ENCODE measurements at regions not wholly inside any gene's neighbourhood (a gene's known extent, or its start where the extent isn't known, plus 50 kb on each side); places are given as distances from the start of the nearest gene placed in this dataset.

- DNase-seq, result peak; percentile 35
These were observed 245.1 kb downstream of the PTBP2 start for GRCh38 chr1:96966536-96967138.

DNA sequence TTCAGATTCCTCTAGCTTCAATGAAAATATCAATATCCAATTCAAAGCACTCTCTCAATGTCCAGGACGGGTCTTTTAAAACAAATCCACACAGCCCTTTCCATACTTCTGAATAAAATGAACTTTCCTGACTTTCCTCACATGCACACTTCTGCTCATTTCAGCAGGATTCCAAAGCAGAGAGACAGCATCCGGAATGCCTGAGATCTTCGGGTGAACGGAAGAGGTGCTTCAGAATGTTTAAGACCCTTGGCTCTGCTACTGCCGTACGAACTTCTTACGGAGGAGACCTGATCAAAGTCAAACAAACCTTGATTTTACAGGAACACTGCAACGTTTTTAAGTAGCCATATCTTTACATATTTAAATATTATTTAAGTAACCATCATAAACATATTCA, 245.7 kb downstream of the PTBP2 start:
- no peak for DNase-seq

- no peak for DNase-seq
These were observed 247.0 kb downstream of the PTBP2 start for GRCh38 chr1:96968541-96968940.

DNA sequence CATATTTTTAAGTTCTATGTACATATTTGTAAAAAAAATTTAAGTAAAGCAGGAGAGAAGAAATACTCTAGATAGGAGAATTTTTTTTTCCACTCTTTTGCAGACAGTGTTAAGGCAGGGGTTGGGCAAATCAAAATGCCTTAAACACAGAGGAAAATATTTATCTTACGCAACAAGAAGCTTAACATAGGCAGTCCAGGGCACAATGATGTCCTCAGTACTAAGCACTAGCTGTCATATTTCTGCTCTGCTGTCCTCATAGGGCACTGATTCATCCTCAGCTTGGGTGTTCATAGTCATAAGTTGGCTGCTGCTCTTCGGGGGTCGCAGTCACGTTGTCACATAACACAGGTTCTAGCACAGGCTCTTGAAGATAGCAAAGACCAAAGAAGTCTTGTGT, 247.4 kb downstream of the PTBP2 start:
- no peak for DNase-seq

GRCh38 chr1:96969656-96970163, 248.1 kb downstream of the PTBP2 start:
- no peak for DNase-seq

DNA sequence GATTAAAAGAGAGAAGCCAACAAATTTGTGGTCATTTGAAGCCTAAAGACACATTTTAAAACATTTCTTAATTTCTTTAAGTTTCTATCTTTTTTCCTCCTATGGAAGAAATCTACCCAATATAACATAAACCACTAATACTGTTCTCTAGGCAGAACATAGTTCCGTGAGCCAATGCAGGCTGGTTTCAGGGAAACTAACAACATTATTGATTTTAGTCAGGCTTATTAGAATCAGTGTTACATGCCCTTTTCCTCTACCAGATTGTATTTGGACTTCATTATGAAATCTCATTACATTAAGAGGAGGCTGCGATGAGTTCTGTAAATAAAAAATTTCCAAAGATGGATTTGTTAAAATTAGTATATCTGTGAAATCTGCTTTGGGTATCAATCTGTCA, 249.9 kb downstream of the PTBP2 start:
- no peak for DNase-seq

DNA sequence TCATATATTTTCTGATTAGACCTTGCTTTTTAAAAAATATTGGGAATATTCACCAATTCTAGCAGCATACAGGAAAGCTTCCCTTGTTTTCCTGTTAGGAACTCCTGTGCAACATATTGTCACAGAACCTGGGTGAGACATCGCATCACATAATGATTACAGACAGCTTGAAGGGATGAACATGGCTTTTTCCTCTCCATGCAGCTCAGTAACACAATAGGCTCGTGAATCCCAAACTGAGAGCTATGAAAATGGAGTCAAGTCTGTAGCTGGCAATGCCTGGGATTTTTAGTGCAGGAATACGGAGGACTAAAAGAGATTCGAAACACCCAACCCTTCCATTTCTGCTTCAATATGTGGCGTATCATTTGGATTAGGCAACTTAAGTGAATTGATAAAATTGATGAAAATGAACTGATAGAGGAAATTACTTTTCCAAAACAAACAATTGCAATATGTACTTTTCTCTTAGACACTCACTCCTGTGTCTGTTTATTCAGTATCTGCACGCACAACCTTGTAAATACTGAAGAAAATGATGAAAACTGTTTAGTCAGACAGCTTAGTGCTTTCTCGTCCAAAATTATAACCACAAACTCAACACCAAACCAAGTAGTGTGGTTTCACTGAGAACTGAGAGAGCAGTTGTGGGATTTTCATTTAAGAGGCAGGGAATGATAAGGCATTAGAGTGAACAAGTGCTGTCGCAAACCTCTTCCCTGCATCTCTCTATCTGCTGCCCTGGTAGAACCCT, 250.4 kb downstream of the PTBP2 start:
- DNase-seq, result no peak

DNA sequence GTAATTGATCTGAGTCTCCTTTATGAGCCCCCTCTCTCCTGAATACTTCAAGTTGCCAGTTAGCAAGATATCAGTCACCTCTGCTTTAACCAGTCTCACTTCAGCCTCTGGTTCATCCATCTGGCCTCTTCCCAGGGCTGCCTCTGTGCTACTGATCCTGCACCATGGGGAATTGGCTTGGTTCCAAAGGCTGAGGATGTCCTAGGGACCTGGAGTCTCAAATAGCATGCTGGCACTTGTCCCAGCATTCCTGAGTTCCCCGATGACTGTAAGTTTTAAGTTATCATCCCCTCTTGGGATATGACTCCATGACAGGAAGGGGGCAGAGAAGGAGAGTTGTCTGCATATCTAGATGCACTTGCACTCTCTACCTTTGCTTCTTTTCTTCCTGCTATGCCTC, 252.0 kb downstream of the PTBP2 start:
- no peak for DNase-seq

GRCh38 chr1:96978444-96978843, 256.9 kb downstream of the PTBP2 start:
- DNase-seq, result peak; percentile 34

DNA sequence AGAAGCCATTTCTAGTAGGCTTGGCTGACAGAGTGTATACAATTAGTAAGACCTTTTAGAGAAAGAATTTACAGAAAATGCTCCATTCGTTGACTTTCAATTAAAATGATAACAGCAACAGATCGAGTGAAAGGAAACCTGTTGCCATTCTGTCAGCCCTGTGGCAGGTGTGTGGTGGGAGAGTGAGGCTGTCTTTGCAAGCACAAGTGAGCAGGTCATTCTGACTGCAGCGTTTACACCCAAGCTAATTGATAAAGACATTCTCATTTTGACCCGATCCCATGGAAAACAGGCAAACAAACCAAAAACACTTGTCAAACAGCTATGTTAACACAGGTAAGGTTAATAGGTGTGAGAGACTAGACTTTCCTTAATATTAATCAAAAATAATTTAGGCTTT, 257.3 kb downstream of the PTBP2 start:
- DNase-seq, result no peak

DNA sequence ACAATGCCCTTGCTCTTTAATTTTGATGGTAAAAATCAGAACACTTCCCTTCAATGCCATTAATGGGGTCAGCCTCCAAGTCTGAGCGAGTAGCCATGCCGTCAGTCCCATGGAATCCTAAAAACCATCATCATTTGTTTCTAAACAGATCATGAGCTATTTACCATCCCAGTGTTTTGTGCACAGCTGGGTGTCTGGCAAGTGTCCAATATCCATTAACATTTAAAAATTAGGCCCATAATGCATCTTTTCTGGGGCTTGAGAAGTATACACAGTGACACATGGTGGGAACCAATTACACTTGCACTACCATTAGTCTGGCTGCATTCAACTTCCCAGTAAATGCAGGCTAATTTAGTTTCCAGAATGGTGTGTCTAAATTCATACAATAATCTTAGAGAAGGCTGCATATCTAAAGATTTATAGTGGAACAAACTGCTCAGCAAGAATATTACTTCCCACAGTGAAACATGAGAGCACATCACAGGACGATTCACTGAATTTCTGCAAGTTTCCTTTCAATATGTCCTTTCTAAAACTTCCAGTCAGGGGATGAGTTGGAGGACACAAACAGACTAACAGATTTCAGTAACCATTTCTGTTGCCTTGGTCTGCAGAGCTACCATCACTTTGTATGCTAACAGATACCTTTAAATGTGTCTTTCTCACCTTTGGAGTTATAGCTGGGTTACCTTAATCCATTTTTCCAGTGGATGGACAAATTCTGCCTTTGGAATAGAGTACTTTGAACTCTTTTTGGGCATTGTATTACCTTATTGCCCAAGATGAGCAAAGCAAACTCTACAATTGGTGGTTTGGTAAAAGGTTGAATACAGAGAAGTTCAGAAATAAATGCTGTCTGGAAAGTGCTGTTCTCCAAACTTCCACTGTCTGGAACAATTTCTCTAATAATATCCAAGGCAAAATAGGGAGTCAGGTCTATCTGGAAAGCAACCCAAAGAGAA, 258.0 kb downstream of the PTBP2 start:
- DNase-seq, result peak; percentile 26

- DNase-seq, result no peak
These were observed 258.9 kb downstream of the PTBP2 start for GRCh38 chr1:96980448-96980847.

- DNase-seq, result no peak
These were observed 259.6 kb downstream of the PTBP2 start for GRCh38 chr1:96981181-96981580.

- no peak for DNase-seq
These were observed 260.5 kb downstream of the PTBP2 start for GRCh38 chr1:96982118-96982517.

GRCh38 chr1:96983866-96984265, 262.3 kb downstream of the PTBP2 start:
- no peak for DNase-seq

DNA sequence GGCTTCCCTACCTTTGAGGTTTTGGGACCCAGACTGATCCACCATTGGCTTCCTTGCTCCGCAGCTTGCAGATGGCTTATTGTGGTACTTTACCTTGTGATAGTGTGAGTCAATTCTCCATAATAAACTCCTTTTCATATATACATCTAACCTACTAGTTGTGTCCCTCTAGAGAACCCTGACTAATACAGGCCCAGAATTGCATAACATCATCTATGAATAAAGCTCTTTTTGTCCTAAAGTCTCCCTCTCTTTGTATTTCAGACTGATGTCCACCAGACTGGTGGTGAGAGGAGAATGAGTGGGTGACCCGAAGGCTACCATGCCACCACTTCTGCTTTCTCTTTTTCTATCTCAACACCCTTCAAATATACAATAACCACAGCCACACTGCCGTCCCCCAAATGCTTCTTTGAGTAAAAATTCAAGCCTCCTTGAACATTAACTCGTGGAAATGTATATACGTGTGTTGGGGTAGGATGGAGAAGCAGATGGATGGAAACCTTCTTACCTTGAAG, 265.7 kb downstream of the PTBP2 start:
- DNase-seq, result no peak

DNA sequence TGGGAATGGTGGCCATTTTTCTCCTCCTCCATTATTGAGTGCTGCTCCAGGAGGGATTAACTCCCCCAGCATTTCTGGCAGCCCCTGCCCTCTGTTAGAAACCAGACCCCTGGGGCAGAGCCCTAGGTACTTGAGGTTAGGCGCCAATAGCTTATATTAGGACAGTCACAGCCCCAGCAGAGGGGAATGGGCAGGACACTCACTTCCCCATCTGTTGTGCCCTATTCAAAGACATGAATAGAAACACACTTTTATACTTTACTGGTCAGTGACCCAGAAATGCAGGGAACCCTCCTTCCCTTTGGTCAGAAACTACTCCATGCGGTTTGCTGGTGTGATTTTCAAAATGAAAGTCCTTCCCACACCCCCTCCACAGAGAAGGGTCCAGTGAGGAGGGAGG, 267.7 kb downstream of the PTBP2 start:
- DNase-seq, result no peak

- DNase-seq, result no peak
These were observed 268.6 kb downstream of the PTBP2 start for GRCh38 chr1:96990136-96990535.

DNA sequence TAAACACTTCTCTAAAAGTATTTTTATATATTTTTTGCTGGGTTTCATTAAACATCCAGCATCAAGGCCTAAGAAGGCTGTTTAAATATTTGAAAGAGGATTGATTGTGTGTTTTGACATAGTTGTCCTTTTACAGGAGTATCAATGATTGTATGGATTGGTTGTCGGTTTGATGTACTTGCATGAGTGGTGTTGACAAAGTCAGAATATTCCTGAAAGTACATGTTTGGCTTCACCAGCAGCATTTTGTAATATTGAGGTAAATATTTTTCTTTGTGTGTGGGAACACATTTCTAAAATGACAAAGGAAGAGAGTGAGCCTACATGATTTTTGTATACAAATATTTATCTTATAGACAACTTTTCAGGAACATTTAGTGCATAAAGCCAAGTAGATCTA, 269.7 kb downstream of the PTBP2 start:
- no peak for DNase-seq

GRCh38 chr1:96992871-96993270, 271.3 kb downstream of the PTBP2 start:
- no peak for DNase-seq

DNA sequence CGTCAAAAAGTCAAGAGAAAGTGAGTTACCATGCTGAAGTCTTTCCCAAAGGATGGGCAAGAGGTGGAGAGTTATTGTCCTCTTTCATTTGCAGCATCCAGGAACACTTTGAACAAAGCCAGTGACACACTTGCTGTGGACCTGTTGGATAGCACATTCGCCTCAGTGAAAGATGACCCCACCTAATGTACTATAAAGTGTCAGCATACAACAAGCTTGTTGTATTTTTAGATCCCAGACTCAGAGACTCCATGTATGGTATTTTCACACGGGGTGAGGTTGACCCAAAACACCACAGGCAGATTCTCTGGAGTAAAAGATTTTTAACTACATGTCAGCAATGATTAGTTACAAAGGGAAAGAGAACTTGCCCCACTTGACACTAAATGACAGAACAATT, 273.8 kb downstream of the PTBP2 start:
- DNase-seq, result no peak

DNA sequence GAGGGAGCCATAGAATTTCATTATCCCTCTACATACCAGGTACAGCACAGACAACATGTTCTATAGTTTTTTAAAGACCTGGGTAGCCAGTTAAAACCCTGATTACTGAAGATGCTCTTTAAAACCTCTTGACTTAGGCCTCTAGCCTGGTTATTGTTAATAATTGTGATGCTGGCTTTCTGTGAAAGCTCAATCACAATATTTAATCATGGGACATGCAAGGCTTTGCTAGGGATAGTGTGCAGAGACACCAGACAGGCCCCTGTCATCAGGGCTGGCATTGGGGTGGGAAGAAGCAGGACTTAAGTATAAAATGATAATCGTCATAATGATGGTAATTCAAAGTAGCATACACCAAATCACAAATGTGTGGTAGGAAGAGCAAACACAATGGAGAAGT, 274.4 kb downstream of the PTBP2 start:
- no peak for DNase-seq

- DNase-seq, result no peak
These were observed 276.1 kb downstream of the PTBP2 start for GRCh38 chr1:96997717-96998116.
